ENCODE measurements at regions not wholly inside any gene's neighbourhood (a gene's known extent, or its start where the extent isn't known, plus 50 kb on each side); places are given as distances from the start of the nearest gene placed in this dataset.

DNA sequence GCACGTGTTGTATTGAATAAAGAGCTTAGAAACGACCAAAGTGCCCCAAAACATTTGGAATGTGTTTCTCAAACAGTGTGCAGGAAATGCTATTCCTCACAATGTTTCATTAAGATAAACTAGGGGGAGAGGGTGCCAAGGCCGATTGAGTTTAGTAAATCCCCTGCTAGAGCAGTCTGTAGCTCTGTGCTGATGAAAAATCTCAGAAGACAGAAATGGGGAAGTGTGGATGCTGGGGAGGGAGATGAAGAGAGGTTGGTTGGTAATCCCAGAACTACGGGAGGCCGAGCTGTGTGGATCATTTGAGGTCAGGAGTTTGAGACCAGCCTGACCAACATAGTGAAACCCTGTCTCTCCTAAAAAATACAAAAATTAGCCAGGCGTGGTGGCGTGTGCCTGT is 121.2 kb downstream of the FOXB1 start:
- TF ChIP-seq POLR2A (IDR thresholded peaks at IDR 0.05; ENCODE audit: low read depth, low read length) (no peak), POLR2AphosphoS5 (IDR thresholded peaks at IDR 0.05; ENCODE audit: low read depth, low read length) (no peak), TAF1 (IDR thresholded peaks at IDR 0.05; ENCODE audit: borderline replicate concordance, low read depth, low read length) (no peak)
